ENCODE measurements at regions not wholly inside any gene's neighbourhood (a gene's known extent, or its start where the extent isn't known, plus 50 kb on each side); places are given as distances from the start of the nearest gene placed in this dataset.

DNA sequence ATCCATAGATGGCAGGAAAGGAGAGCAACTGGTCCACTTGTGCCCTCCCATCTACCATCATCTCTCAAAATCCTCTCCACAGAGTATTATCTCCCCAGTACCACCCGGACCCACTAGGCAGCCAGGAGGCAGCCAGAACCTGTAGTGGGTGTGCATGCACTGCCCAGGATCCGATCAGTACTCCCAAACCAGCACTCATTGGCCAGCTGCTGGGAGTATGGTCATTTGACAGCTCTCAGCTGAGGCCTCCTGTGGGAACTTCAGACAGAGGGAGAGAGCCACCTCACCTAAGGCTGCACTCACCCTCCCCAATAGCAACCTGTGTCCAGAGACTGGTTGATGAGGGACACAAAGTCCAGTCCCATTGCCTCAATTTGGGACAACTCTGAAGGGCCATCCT lies 286.0 kb downstream of the TRIM36 start:
- Histone ChIP-seq H3K9me3 (ENCODE audit: insufficient read depth in 2 of 2, low read depth in 1 of 2, low read length in 1 of 2) (no peaks in the 10 kb centered on the region), H2BK15ac (ENCODE audit: low read length) (no peak overlapping the region), H3K4ac (replicated peaks; ENCODE audit: insufficient read length, low read depth, low read length) (no peak overlapping the region), H4K5ac (ENCODE audit: insufficient read length, low read depth, low read length) (no peak overlapping the region), H3K23ac (ENCODE audit: insufficient read length) (no peak overlapping the region), H2AFZ (ENCODE audit: low read length) (no peak overlapping the region), H3K79me1 (ENCODE audit: low read depth, low read length) (no peaks in the 10 kb centered on the region), H2BK120ac (replicated peaks; ENCODE audit: low read depth, low read length) (no peak overlapping the region), H4K91ac (replicated peaks; ENCODE audit: insufficient read length, low read length) (no peak overlapping the region), H3K79me2 (ENCODE audit: control insufficient read depth in 1 of 2, insufficient read depth in 2 of 2, low read length in 2 of 2) (no peaks in the 10 kb centered on the region), H3K27ac (ENCODE audit: low read depth, low read length) (no peak overlapping the region), H3K14ac (ENCODE audit: insufficient read length) (no peak overlapping the region), H3K36me3 (ENCODE audit: control insufficient read depth in 2 of 4, insufficient read depth in 4 of 4, low read length in 3 of 4) (no peaks in the 10 kb centered on the region), H2BK5ac (ENCODE audit: low read depth, low read length) (no peak overlapping the region), H3K4me3 (ENCODE audit: extremely low read depth in 1 of 4, insufficient read depth in 2 of 4, low read depth in 3 of 4, low read length in 4 of 4) (no peak overlapping the region), H2BK12ac (ENCODE audit: low read depth, low read length) (no peak overlapping the region), H2BK20ac (ENCODE audit: low read length) (no peak overlapping the region), H3K9ac (replicated peaks in 1 of 4; ENCODE audit: extremely low read depth in 1 of 4, low read depth in 3 of 4, low read length in 3 of 4) (no peak overlapping the region), H3K4me1 (replicated peaks in 1 of 4; ENCODE audit: control insufficient read depth in 3 of 4, insufficient read depth in 4 of 4, low read length in 3 of 4) (no peaks in the 10 kb centered on the region), H4K8ac (ENCODE audit: extremely low read depth, insufficient read depth, low read length) (no peak overlapping the region), H3K23me2 (ENCODE audit: low read depth, low read length) (no peaks in the 10 kb centered on the region), H3K27me3 (replicated peaks in 1 of 4; ENCODE audit: control insufficient read depth in 3 of 4, extremely low read depth in 1 of 4, insufficient read depth in 3 of 4, low read length in 3 of 4) (no peaks in the 10 kb centered on the region), H3K56ac (replicated peaks; ENCODE audit: insufficient read length, low read depth, low read length) (no peak overlapping the region), H3K4me2 (ENCODE audit: insufficient read depth in 1 of 2, low read depth in 2 of 2, low read length in 2 of 2) (no peak overlapping the region), H2AK5ac (ENCODE audit: low read depth, low read length) (no peak overlapping the region), H4K20me1 (replicated peaks in 1 of 2; ENCODE audit: control insufficient read depth in 1 of 2, insufficient read depth in 2 of 2, low read length in 2 of 2) (no peaks in the 10 kb centered on the region), H3K18ac (ENCODE audit: extremely low read depth, low read length) (no peak overlapping the region)
- POLR2A ChIA-PET (ENCODE audit: partially characterized antibody), result no interaction called here
- 76% methylated on average over 2 of the region's 2 CpGs; no CpG with 5 or more reads in 1 of the 2 experiments for WGBS, 2 experiments (ENCODE audit: extremely low coverage in 1 of 2, insufficient coverage in 1 of 2, insufficient read length in 1 of 2, insufficient replicate concordance in 2 of 2, low coverage in 1 of 2, low lambda C conversion rate in 2 of 2, missing lambda C conversion rate in 1 of 2)
- DNase-seq (ENCODE audit: low read depth in 1 of 2, low spot score in 2 of 2), result no peak
- FAIRE-seq, result no peak
- no peak for TF ChIP-seq TAF7 (optimal IDR thresholded peaks at IDR 0.05; ENCODE audit: borderline replicate concordance, low read depth, low read length)
- TF ChIP-seq RNF2 (IDR thresholded peaks at IDR 0.05; ENCODE audit: borderline replicate concordance, low read depth, low read length, missing control alignments, poor library complexity, severe bottlenecking), result no peak
- no peak for TF ChIP-seq SIRT6 (IDR thresholded peaks at IDR 0.05; ENCODE audit: low read length)
- TF ChIP-seq SAP30 (IDR thresholded peaks at IDR 0.05; ENCODE audit: insufficient read depth, insufficient replicate concordance, low read length), result no peak
- TF ChIP-seq CBX5 (IDR thresholded peaks at IDR 0.05; ENCODE audit: low read depth, low read length), result no peak
- CTCF ChIA-PET (ENCODE audit: partially characterized antibody), result no interaction called here

Data from H1 (cell line).